GDM1 (cell line): ENCODE measurements at regions not wholly inside any gene's neighbourhood (a gene's known extent, or its start where the extent isn't known, plus 50 kb on each side); places are given as distances from the start of the nearest gene placed in this dataset.
"Not testable (repeated sequence)": the region's sequence is repeated elsewhere in the genome, so short reads cannot be mapped to it uniquely, and the experiment has no call there.

Source experiments
- DNase-seq: peaks from one replicate; lab custom pipeline; 2025; lab: John Stamatoyannopoulos, UW

- no peak for DNase-seq
Observed at GRCh38 chr5:79924936-79925893, 65.8 kb downstream of the MTX3 start.

- no peak for DNase-seq
Observed at GRCh38 chr5:79923431-79923830, 67.6 kb downstream of the MTX3 start.

GRCh38 chr5:79922626-79923025 lies 68.4 kb downstream of the MTX3 start:
- no peak for DNase-seq

- not testable (repeated sequence) for DNase-seq
Observed at GRCh38 chr5:79907452-79907851, 83.6 kb downstream of the MTX3 start.

- DNase-seq: not testable (repeated sequence)
Observed at GRCh38 chr5:79902571-79902970, 88.5 kb downstream of the MTX3 start.

GRCh38 chr5:79901631-79902030 lies 89.4 kb downstream of the MTX3 start:
- DNase-seq: no peak

- no peak for DNase-seq
Observed at GRCh38 chr5:79898611-79899010, 92.5 kb downstream of the MTX3 start.

GRCh38 chr5:79893976-79894375 lies 97.1 kb downstream of the MTX3 start:
- DNase-seq: no peak

GRCh38 chr5:79893485-79893884 lies 97.6 kb downstream of the MTX3 start:
- DNase-seq: no peak

- DNase-seq: no peak
Observed at GRCh38 chr5:79890930-79891249, 100.2 kb downstream of the MTX3 start.

GRCh38 chr5:79890119-79890929 lies 100.7 kb downstream of the MTX3 start:
- DNase-seq: no peak

GRCh38 chr5:79888643-79889042 lies 102.4 kb downstream of the MTX3 start:
- no peak for DNase-seq

- DNase-seq: no peak
Observed at GRCh38 chr5:79886925-79887655, 104.0 kb downstream of the MTX3 start.

- no peak for DNase-seq
Observed at GRCh38 chr5:79886456-79886855, 104.6 kb downstream of the MTX3 start.

- DNase-seq: not testable (repeated sequence)
Observed at GRCh38 chr5:79879880-79880279, 111.2 kb downstream of the MTX3 start.

- DNase-seq: no peak
Observed at GRCh38 chr5:79878721-79879336, 112.2 kb downstream of the MTX3 start.

GRCh38 chr5:79878136-79878679 lies 112.9 kb downstream of the MTX3 start:
- no peak for DNase-seq

GRCh38 chr5:79876456-79876855 lies 114.6 kb downstream of the MTX3 start:
- DNase-seq: no peak

GRCh38 chr5:79875230-79875629 lies 115.8 kb downstream of the MTX3 start:
- no peak for DNase-seq

GRCh38 chr5:79873187-79873586 lies 117.9 kb downstream of the MTX3 start:
- no peak for DNase-seq

- no peak for DNase-seq
Observed at GRCh38 chr5:79872291-79872690, 118.8 kb downstream of the MTX3 start.
